ENCODE measurements at regions not wholly inside any gene's neighbourhood (a gene's known extent, or its start where the extent isn't known, plus 50 kb on each side); places are given as distances from the start of the nearest gene placed in this dataset.

GRCh38 chr16:6229186-6229585 is 1103.5 kb upstream of the RBFOX1 start:
- H3K27me3 ChIP-seq (ENCODE audit: control insufficient read depth, insufficient read depth, low read length): no peaks in the 10 kb centered on the region
- H3K36me3 ChIP-seq (ENCODE audit: control insufficient read depth, insufficient read depth, low read length): no peaks in the 10 kb centered on the region
- TF ChIP-seq CTCF (IDR thresholded peaks at IDR 0.05; ENCODE audit: insufficient read depth, low read depth, low read length): no peak
- no peak overlapping the region for H3K4me3 ChIP-seq (ENCODE audit: low read depth, low read length)
- no peak for DNase-seq (ENCODE audit: low read depth)
- ChIA-PET CTCF (no interaction called here), POLR2A (no interaction called here)

- TF ChIP-seq CTCF (IDR thresholded peaks at IDR 0.05; ENCODE audit: insufficient read depth, low read depth, low read length): no peak
- H3K36me3 ChIP-seq (ENCODE audit: control insufficient read depth, insufficient read depth, low read length): no peaks in the 10 kb centered on the region
- ChIA-PET CTCF (interaction anchor here (1.6 kb wide), 1 partner anchor 14 kb away, joined by 5 read pairs; no protein-coding TSS in a partner anchor), POLR2A (no interaction called here)
- no peak overlapping the region for H3K4me3 ChIP-seq (ENCODE audit: low read depth, low read length)
- no peaks in the 10 kb centered on the region for H3K27me3 ChIP-seq (ENCODE audit: control insufficient read depth, insufficient read depth, low read length)
- DNase-seq (ENCODE audit: low read depth): no peak
Observed at GRCh38 chr16:6218855-6219254, 1113.8 kb upstream of the RBFOX1 start.

- no peak for DNase-seq (ENCODE audit: low read depth)
- Histone ChIP-seq H3K27me3 (ENCODE audit: control insufficient read depth, insufficient read depth, low read length) (no peaks in the 10 kb centered on the region), H3K36me3 (ENCODE audit: control insufficient read depth, insufficient read depth, low read length) (no peaks in the 10 kb centered on the region), H3K4me3 (ENCODE audit: low read depth, low read length) (no peak overlapping the region)
- TF ChIP-seq CTCF (IDR thresholded peaks at IDR 0.05; ENCODE audit: insufficient read depth, low read depth, low read length): no peak
- ChIA-PET CTCF (no interaction called here), POLR2A (no interaction called here)
Observed at GRCh38 chr16:6216836-6217235, 1115.8 kb upstream of the RBFOX1 start.

- POLR2A ChIA-PET: no interaction called here
Observed at GRCh38 chr16:6211644-6212043, 1114.0 kb upstream of the EEF2KMT start.

GRCh38 chr16:6209355-6209930 is 1111.8 kb upstream of the EEF2KMT start:
- DNase-seq (ENCODE audit: low read depth): no peak
- Histone ChIP-seq H3K36me3 (ENCODE audit: control insufficient read depth, insufficient read depth, low read length) (no peaks in the 10 kb centered on the region), H3K27me3 (ENCODE audit: control insufficient read depth, insufficient read depth, low read length) (no peaks in the 10 kb centered on the region), H3K4me3 (ENCODE audit: low read depth, low read length) (no peak overlapping the region)
- no peak for TF ChIP-seq CTCF (IDR thresholded peaks at IDR 0.05; ENCODE audit: insufficient read depth, low read depth, low read length)
- ChIA-PET CTCF (no interaction called here), POLR2A (no interaction called here)

More at GRCh38 chr16:6211644-6212043, 1114.0 kb upstream of the EEF2KMT start:
- DNase-seq (ENCODE audit: low read depth): no peak
- Histone ChIP-seq H3K4me3 (ENCODE audit: low read depth, low read length) (no peak overlapping the region), H3K36me3 (ENCODE audit: control insufficient read depth, insufficient read depth, low read length) (no peaks in the 10 kb centered on the region), H3K27me3 (ENCODE audit: control insufficient read depth, insufficient read depth, low read length) (no peaks in the 10 kb centered on the region)
- CTCF ChIA-PET: no interaction called here
- TF ChIP-seq CTCF (IDR thresholded peaks at IDR 0.05; ENCODE audit: insufficient read depth, low read depth, low read length): no peak
